Neural cell (in vitro differentiated cells): ENCODE measurements at regions not wholly inside any gene's neighbourhood (a gene's known extent, or its start where the extent isn't known, plus 50 kb on each side); places are given as distances from the start of the nearest gene placed in this dataset.

Experiments used
- H2AFZ ChIP-seq: fragments of 200-600, 300-800 bp; sonication (generic), shearing (Covaris generic); 2 replicates; pipeline ENCODE4 v1.6.0; 2014; ENCODE audit warnings: low read depth, mild to moderate bottlenecking, antibody characterized with exemption, low read length, moderate library complexity
- H3F3A ChIP-seq: fragments of 200-600 bp; shearing (Covaris generic); 2 replicates; pipeline ENCODE4 v1.6.1; 2016; ENCODE audit warnings: mild to moderate bottlenecking, moderate library complexity, mixed read lengths, antibody characterized with exemption, low read length; ENCODE audit not compliant: insufficient read depth, poor library complexity, severe bottlenecking
- H3K27ac ChIP-seq: fragments of 200-600, 300-800 bp; sonication (generic), shearing (Covaris generic); 2 replicates; pipeline ENCODE4 v1.5.1; 2014; ENCODE audit warnings: mild to moderate bottlenecking, low read length, moderate library complexity
- H3K27me3 ChIP-seq: fragments of 300-800, 200-600 bp; sonication (generic), shearing (Covaris generic); 2 replicates; pipeline ENCODE4 v1.6.0; 2014; ENCODE audit warnings: mild to moderate bottlenecking, low read depth, low read length, moderate library complexity; ENCODE audit not compliant: insufficient read depth
- H3K36me3 ChIP-seq: fragments of 300-800, 200-600 bp; sonication (generic), shearing (Covaris generic); 2 replicates; pipeline ENCODE4 v1.5.1; 2014; ENCODE audit warnings: mild to moderate bottlenecking, antibody characterized with exemption, low read length, moderate library complexity; ENCODE audit not compliant: insufficient read depth
- H3K4me2 ChIP-seq: fragments of 300-800, 200-600 bp; sonication (generic), shearing (Covaris generic); 2 replicates; pipeline ENCODE4 v1.6.0; 2014; ENCODE audit warnings: mild to moderate bottlenecking, low read length
- H3K4me3 ChIP-seq: fragments of 300-800, 200-600 bp; sonication (generic), shearing (Covaris generic); 2 replicates; pipeline ENCODE4 v1.5.1; 2014; ENCODE audit warnings: mild to moderate bottlenecking, low read length, moderate library complexity
- H3K79me2 ChIP-seq: fragments of 200-600 bp; shearing (Covaris generic); replicated peaks from 2 replicates; pipeline ENCODE4 v1.6.0; 2014; ENCODE audit warnings: mild to moderate bottlenecking, low read length, moderate library complexity; ENCODE audit not compliant: insufficient read depth
- H3K9ac ChIP-seq: fragments of 300-800, 200-600 bp; sonication (generic), shearing (Covaris generic); 2 replicates; pipeline ENCODE4 v1.6.1; 2016; ENCODE audit warnings: mild to moderate bottlenecking, low read length, mixed read lengths
- H3K9me2 ChIP-seq: fragments of 200-600 bp; shearing (Covaris generic); 2 replicates; pipeline ENCODE4 v1.6.1; 2016; ENCODE audit warnings: mild to moderate bottlenecking, low read length, mixed read lengths; ENCODE audit not compliant: insufficient read depth
- H3K9me3 ChIP-seq: fragments of 200-600, 300-800 bp; sonication (generic), shearing (Covaris generic); 2 replicates; pipeline ENCODE4 v1.6.1; 2016; ENCODE audit warnings: mild to moderate bottlenecking, mixed run types, low read length, moderate library complexity, mixed read lengths
- H4K20me1 ChIP-seq: fragments of 200-600 bp; shearing (Covaris generic); 2 replicates; pipeline ENCODE4 v1.6.1; 2016; ENCODE audit warnings: mild to moderate bottlenecking, mixed run types; ENCODE audit not compliant: insufficient read depth
- EP300 ChIP-seq: fragments of 450-650 bp; conservative IDR thresholded peaks from 2 replicates; pipeline ENCODE4 v1.6.1; 2014; ENCODE audit warnings: antibody characterized with exemption, mild to moderate bottlenecking, moderate library complexity; ENCODE audit not compliant: poor library complexity, severe bottlenecking
- EZH2 ChIP-seq: fragments of 200-600, 300-800 bp; shearing (Covaris generic), sonication (generic); IDR thresholded peaks from 2 replicates; pipeline ENCODE4 v1.6.1; 2014; ENCODE audit warnings: antibody characterized with exemption, low read length, borderline replicate concordance, mild to moderate bottlenecking; ENCODE audit not compliant: insufficient read depth, poor library complexity, severe bottlenecking
- MXI1 ChIP-seq: fragments of 450-650 bp; conservative IDR thresholded peaks from 2 replicates; pipeline ENCODE4 v1.6.1; 2014; ENCODE audit warnings: antibody characterized with exemption, mild to moderate bottlenecking; ENCODE audit not compliant: poor library complexity, severe bottlenecking
- POLR2AphosphoS5 ChIP-seq: IDR thresholded peaks from 2 replicates; pipeline ENCODE4 v1.6.1; 2012
- RAD21 ChIP-seq: fragments of 450-650 bp; conservative IDR thresholded peaks from 2 replicates; pipeline ENCODE4 v1.6.1; 2014; ENCODE audit warnings: antibody characterized with exemption, mild to moderate bottlenecking, moderate library complexity
- SMC3 ChIP-seq: fragments of 450-650 bp; conservative IDR thresholded peaks from 2 replicates; pipeline ENCODE4 v1.6.1; 2014; ENCODE audit warnings: antibody characterized with exemption, mild to moderate bottlenecking, moderate library complexity; ENCODE audit not compliant: poor library complexity
- TAF1 ChIP-seq: IDR thresholded peaks from 2 replicates; pipeline ENCODE4 v1.6.1; 2012; ENCODE audit warnings: low read depth
- TF ChIP-seq, protein P1 (sequence below): IDR thresholded peaks from 2 replicates; pipeline ENCODE4 v1.6.1; 2012; ENCODE audit warnings: borderline replicate concordance
- TF ChIP-seq, protein P2 (sequence below): fragments of 450-650 bp; IDR thresholded peaks from 2 replicates; pipeline ENCODE4 v1.5.1; 2014; ENCODE audit warnings: antibody characterized with exemption, mild to moderate bottlenecking, moderate library complexity; ENCODE audit not compliant: poor library complexity, severe bottlenecking

DNA sequence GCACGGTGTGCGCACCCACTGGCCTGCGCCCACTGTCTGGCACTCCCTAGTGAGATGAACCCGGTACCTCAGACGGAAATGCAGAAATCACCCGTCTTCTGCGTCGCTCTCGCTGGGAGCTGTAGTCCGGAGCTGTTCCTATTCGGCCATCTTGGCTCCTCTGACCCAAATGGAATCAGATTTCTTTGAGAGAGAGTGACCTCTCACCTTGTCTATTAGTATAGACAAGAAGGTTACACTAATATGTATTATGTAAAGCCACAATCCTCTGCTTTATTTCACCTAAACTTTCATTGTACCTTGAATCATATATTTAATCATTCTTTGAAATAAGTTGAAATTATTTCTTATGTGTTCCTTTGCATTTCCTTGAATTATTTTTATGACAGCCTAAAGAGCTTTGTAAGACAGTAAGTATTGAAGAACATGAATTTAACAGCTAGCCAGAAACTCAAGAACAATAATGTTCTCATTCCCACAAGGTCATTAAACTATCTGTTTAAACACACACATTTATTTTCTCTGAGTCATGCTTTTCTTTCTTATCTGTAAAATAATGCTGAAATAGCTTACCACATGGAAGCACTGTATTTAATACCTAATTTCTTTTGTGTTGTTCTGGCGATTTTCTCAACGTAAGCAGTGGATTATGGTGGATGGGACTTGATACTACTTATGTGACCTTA is 91.8 kb upstream of the DMRTA1 start:
- Histone ChIP-seq H3K9me3 (no peaks in the 10 kb centered on the region), H3K79me2 (no peaks in the 10 kb centered on the region), H3K27ac (no peak overlapping the region), H3K9me2 (no peaks in the 10 kb centered on the region), H3K4me3 (no peak overlapping the region), H3K36me3 (no peaks in the 10 kb centered on the region), H3K9ac (no peak overlapping the region), H2AFZ (no peak overlapping the region), H4K20me1 (no peaks in the 10 kb centered on the region), H3F3A (no peaks in the 10 kb centered on the region), H3K27me3 (no peaks in the 10 kb centered on the region), H3K4me2 (no peak overlapping the region)
- TF ChIP-seq TAF1: no peak
- TF ChIP-seq EZH2: no peak
- TF ChIP-seq SMC3: no peak
- TF ChIP-seq, protein P1, sequence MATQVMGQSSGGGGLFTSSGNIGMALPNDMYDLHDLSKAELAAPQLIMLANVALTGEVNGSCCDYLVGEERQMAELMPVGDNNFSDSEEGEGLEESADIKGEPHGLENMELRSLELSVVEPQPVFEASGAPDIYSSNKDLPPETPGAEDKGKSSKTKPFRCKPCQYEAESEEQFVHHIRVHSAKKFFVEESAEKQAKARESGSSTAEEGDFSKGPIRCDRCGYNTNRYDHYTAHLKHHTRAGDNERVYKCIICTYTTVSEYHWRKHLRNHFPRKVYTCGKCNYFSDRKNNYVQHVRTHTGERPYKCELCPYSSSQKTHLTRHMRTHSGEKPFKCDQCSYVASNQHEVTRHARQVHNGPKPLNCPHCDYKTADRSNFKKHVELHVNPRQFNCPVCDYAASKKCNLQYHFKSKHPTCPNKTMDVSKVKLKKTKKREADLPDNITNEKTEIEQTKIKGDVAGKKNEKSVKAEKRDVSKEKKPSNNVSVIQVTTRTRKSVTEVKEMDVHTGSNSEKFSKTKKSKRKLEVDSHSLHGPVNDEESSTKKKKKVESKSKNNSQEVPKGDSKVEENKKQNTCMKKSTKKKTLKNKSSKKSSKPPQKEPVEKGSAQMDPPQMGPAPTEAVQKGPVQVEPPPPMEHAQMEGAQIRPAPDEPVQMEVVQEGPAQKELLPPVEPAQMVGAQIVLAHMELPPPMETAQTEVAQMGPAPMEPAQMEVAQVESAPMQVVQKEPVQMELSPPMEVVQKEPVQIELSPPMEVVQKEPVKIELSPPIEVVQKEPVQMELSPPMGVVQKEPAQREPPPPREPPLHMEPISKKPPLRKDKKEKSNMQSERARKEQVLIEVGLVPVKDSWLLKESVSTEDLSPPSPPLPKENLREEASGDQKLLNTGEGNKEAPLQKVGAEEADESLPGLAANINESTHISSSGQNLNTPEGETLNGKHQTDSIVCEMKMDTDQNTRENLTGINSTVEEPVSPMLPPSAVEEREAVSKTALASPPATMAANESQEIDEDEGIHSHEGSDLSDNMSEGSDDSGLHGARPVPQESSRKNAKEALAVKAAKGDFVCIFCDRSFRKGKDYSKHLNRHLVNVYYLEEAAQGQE: no peak
- no peak for TF ChIP-seq EP300

DNA sequence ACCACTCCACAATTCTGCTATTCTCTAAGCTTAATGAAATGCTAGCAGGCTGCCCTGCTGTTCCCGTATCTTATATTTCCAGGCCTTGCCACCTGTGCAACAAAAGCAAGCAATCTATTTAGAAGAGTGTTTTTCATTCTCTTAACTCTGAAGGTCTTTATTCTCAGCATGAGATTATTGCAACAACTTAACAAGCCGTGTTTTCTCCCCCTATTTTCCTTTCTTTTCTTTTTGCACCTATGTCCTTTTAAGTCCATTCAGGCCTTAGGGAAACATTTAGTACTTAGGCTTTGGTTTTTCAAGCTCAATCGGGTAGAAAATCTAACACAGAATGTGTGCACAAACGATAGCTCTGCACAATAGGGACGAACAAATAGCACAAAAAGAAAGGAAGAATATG is 89.6 kb upstream of the DMRTA1 start:
- H3K36me3 ChIP-seq: no peaks in the 10 kb centered on the region
- H3K9me3 ChIP-seq: no peaks in the 10 kb centered on the region
- H2AFZ ChIP-seq: no peak overlapping the region
- no peaks in the 10 kb centered on the region for H3K79me2 ChIP-seq
- TF ChIP-seq POLR2AphosphoS5: peak; percentile 4
- TF ChIP-seq EP300: no peak
- no peaks in the 10 kb centered on the region for H3F3A ChIP-seq
- H3K9me2 ChIP-seq: no peaks in the 10 kb centered on the region
- H3K4me2 ChIP-seq: no peak overlapping the region
- H3K9ac ChIP-seq: no peak overlapping the region
- H3K4me3 ChIP-seq: peak overlapping the region; percentile 6
- H3K27ac ChIP-seq: peak overlapping the region; percentile 24
- no peaks in the 10 kb centered on the region for H3K27me3 ChIP-seq
- H4K20me1 ChIP-seq: no peaks in the 10 kb centered on the region

DNA sequence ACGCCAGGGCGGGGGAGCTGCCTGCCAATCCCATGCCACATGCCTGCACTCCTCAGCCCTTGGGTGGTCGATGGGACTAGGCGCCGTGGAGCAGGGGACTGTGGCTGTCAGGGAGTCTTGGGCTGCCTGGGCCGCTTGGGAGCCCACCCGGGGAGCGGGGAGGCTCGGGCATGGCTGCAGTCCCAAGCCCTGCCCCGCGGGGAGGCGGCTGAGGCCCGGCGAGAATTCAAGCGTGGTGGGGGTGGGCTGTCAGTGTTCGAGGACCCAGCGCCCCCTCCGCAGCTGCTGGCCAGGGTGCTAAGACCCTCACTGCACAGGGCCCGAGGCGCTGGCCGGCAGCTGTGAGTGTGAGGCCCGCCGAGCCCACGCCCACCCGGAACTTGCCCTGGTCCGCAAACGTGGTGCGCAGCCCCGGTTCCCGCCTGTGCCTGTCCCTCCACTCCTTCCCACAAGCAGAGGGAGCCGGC is 83.2 kb upstream of the DMRTA1 start:
- Histone ChIP-seq H3K4me2 (no peak overlapping the region), H3K27me3 (no peaks in the 10 kb centered on the region), H3K27ac (no peak overlapping the region), H3K79me2 (no peaks in the 10 kb centered on the region), H4K20me1 (no peaks in the 10 kb centered on the region), H3K4me3 (no peak overlapping the region), H2AFZ (no peak overlapping the region), H3K9ac (no peak overlapping the region), H3K36me3 (no peaks in the 10 kb centered on the region), H3K9me3 (no peaks in the 10 kb centered on the region), H3K9me2 (no peaks in the 10 kb centered on the region), H3F3A (no peaks in the 10 kb centered on the region)
- TF ChIP-seq, protein P1: no peak
- no peak for TF ChIP-seq MXI1
- no peak for TF ChIP-seq RAD21
- no peak for TF ChIP-seq EP300
- no peak for TF ChIP-seq SMC3
- TF ChIP-seq TAF1: no peak
- TF ChIP-seq, protein P2, sequence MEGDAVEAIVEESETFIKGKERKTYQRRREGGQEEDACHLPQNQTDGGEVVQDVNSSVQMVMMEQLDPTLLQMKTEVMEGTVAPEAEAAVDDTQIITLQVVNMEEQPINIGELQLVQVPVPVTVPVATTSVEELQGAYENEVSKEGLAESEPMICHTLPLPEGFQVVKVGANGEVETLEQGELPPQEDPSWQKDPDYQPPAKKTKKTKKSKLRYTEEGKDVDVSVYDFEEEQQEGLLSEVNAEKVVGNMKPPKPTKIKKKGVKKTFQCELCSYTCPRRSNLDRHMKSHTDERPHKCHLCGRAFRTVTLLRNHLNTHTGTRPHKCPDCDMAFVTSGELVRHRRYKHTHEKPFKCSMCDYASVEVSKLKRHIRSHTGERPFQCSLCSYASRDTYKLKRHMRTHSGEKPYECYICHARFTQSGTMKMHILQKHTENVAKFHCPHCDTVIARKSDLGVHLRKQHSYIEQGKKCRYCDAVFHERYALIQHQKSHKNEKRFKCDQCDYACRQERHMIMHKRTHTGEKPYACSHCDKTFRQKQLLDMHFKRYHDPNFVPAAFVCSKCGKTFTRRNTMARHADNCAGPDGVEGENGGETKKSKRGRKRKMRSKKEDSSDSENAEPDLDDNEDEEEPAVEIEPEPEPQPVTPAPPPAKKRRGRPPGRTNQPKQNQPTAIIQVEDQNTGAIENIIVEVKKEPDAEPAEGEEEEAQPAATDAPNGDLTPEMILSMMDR: no peak
- no peak for TF ChIP-seq EZH2
- TF ChIP-seq POLR2AphosphoS5: no peak
